Smooth muscle cell (in vitro differentiated cells): ENCODE measurements at regions not wholly inside any gene's neighbourhood (a gene's known extent, or its start where the extent isn't known, plus 50 kb on each side); places are given as distances from the start of the nearest gene placed in this dataset.

Experiments used
- DNase-seq: peaks from one replicate; lab custom pipeline; 2025; ENCODE audit not compliant: unreplicated experiment; lab: John Stamatoyannopoulos, UW
- H2AFZ ChIP-seq: fragments of 200-600 bp; sonication (generic); 2 replicates; pipeline ENCODE4 v1.6.0; 2016; ENCODE audit warnings: antibody characterized with exemption, low read depth, mild to moderate bottlenecking
- H3F3A ChIP-seq: fragments of 200-600 bp; sonication (generic); 2 replicates; pipeline ENCODE4 v1.6.0; 2017; ENCODE audit warnings: antibody characterized with exemption, low read depth
- H3K27ac ChIP-seq: fragments of 200-600 bp; sonication (generic); 2 replicates; pipeline ENCODE4 v1.5.1; 2016; ENCODE audit warnings: low read depth, mild to moderate bottlenecking
- H3K27me3 ChIP-seq: fragments of 200-600 bp; sonication (generic); 2 replicates; pipeline ENCODE4 v1.6.1; 2016; ENCODE audit warnings: low read depth, mild to moderate bottlenecking
- H3K36me3 ChIP-seq: fragments of 200-600 bp; sonication (generic); 2 replicates; pipeline ENCODE4 v1.5.1; 2016; ENCODE audit warnings: low read depth
- H3K4me1 ChIP-seq: fragments of 200-600 bp; sonication (generic); 2 replicates; pipeline ENCODE4 v1.5.1; 2016; ENCODE audit warnings: low read depth
- H3K4me2 ChIP-seq: fragments of 200-600 bp; sonication (generic); 2 replicates; pipeline ENCODE4 v1.6.0; 2016; ENCODE audit warnings: mild to moderate bottlenecking
- H3K4me3 ChIP-seq: fragments of 200-600 bp; sonication (generic); 2 replicates; pipeline ENCODE4 v1.5.1; 2016; ENCODE audit warnings: mild to moderate bottlenecking
- H3K79me2 ChIP-seq: fragments of 200-600 bp; sonication (generic); 2 replicates; pipeline ENCODE4 v1.6.0; 2016; ENCODE audit warnings: low read depth, mild to moderate bottlenecking
- H3K9ac ChIP-seq: fragments of 200-600 bp; sonication (generic); 2 replicates; pipeline ENCODE4 v1.6.0; 2016; ENCODE audit warnings: low read depth
- H3K9me3 ChIP-seq: fragments of 200-600 bp; sonication (generic); replicated peaks from 2 replicates; pipeline ENCODE4 v1.5.1; 2016; ENCODE audit warnings: low read depth
- H4K20me1 ChIP-seq: fragments of 200-600 bp; sonication (generic); 2 replicates; pipeline ENCODE4 v1.6.0; 2016; ENCODE audit warnings: low read depth
- WGBS: methylation state at CpG from one replicate; pipeline ENCODE4 v1.1.7; 2016; ENCODE audit warnings: low lambda C conversion rate; 5-methylcytosine and 5-hydroxymethylcytosine counted together
- TF ChIP-seq, protein P1 (sequence below): fragments of 200-600 bp; sonication (generic); IDR thresholded peaks from 2 replicates; pipeline ENCODE4 v1.5.1; 2017; ENCODE audit warnings: borderline replicate concordance, mild to moderate bottlenecking, antibody characterized with exemption; ENCODE audit not compliant: insufficient read depth, poor library complexity, severe bottlenecking

DNA sequence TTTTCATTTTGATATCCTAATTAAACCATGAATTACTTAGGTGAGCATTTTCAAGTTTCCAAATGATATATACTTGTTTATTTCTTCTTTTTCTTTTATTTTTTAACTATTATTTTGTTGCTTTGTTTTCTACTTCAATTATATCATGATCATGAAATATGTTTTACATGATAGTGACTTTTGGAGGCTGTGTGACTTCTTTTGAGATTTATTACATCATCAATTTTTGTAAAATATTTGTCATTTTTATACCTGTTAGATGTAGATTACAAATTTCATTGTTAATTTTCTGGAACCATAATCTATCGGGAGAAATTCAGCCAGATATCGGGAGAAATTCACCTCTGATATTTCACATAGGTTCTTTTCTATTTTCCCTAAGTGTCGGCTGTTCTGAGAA is 228.6 kb downstream of the RAD51AP2 start:
- H3K27me3 ChIP-seq: no peaks in the 10 kb centered on the region
- H4K20me1 ChIP-seq: no peaks in the 10 kb centered on the region
- no peak overlapping the region for H3K4me3 ChIP-seq
- H3K36me3 ChIP-seq: no peaks in the 10 kb centered on the region
- no peaks in the 10 kb centered on the region for H3K79me2 ChIP-seq
- H2AFZ ChIP-seq: no peak overlapping the region
- no peaks in the 10 kb centered on the region for H3F3A ChIP-seq
- no peak for DNase-seq
- WGBS: 76% methylated on average over 3 of the region's 3 CpGs
- no peak overlapping the region for H3K9ac ChIP-seq
- no peaks in the 10 kb centered on the region for H3K9me3 ChIP-seq
- H3K4me1 ChIP-seq: no peaks in the 10 kb centered on the region
- TF ChIP-seq, protein P1, sequence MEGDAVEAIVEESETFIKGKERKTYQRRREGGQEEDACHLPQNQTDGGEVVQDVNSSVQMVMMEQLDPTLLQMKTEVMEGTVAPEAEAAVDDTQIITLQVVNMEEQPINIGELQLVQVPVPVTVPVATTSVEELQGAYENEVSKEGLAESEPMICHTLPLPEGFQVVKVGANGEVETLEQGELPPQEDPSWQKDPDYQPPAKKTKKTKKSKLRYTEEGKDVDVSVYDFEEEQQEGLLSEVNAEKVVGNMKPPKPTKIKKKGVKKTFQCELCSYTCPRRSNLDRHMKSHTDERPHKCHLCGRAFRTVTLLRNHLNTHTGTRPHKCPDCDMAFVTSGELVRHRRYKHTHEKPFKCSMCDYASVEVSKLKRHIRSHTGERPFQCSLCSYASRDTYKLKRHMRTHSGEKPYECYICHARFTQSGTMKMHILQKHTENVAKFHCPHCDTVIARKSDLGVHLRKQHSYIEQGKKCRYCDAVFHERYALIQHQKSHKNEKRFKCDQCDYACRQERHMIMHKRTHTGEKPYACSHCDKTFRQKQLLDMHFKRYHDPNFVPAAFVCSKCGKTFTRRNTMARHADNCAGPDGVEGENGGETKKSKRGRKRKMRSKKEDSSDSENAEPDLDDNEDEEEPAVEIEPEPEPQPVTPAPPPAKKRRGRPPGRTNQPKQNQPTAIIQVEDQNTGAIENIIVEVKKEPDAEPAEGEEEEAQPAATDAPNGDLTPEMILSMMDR: no peak
- no peak overlapping the region for H3K27ac ChIP-seq
- H3K4me2 ChIP-seq: no peak overlapping the region

GRCh38 chr2:17287183-17287582 is 231.1 kb downstream of the RAD51AP2 start:
- no peaks in the 10 kb centered on the region for H4K20me1 ChIP-seq
- H3K9me3 ChIP-seq: no peaks in the 10 kb centered on the region
- H3K36me3 ChIP-seq: no peaks in the 10 kb centered on the region
- no peak overlapping the region for H3K4me2 ChIP-seq
- H2AFZ ChIP-seq: no peak overlapping the region
- H3K27ac ChIP-seq: no peak overlapping the region
- DNase-seq: no peak
- H3K27me3 ChIP-seq: no peaks in the 10 kb centered on the region
- H3K79me2 ChIP-seq: no peaks in the 10 kb centered on the region
- no peak overlapping the region for H3K9ac ChIP-seq
- TF ChIP-seq, protein P1: no peak
- H3K4me3 ChIP-seq: no peak overlapping the region
- 89% methylated on average over 1 of the region's 1 CpG for WGBS
- H3K4me1 ChIP-seq: no peaks in the 10 kb centered on the region
- H3F3A ChIP-seq: no peaks in the 10 kb centered on the region

DNA sequence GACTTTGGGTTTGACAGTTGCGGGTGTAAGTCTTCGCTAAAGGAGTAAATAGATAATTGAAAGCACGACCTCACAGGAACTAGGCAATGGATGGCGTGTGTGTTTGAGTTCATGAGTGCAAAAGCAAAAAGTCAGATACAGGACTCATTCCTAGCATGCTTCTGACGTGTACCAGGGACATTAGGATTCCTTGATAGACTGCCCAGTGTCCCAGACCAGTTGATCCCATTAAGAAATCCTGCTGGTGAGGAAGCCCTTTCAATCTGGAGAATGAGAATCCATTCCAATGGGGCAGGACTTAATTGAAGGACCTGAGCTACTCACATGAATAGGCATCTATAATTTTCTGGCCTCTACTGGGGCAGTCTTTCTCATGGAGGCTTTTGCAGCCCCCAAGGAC is 235.4 kb downstream of the RAD51AP2 start:
- Histone ChIP-seq H3K4me1 (no peaks in the 10 kb centered on the region), H3K9me3 (no peaks in the 10 kb centered on the region), H3K36me3 (no peaks in the 10 kb centered on the region), H4K20me1 (no peaks in the 10 kb centered on the region), H3K27me3 (no peaks in the 10 kb centered on the region), H3K27ac (no peak overlapping the region), H3K9ac (no peak overlapping the region), H3K4me3 (no peak overlapping the region), H3K79me2 (no peaks in the 10 kb centered on the region), H2AFZ (no peak overlapping the region), H3K4me2 (no peak overlapping the region), H3F3A (no peaks in the 10 kb centered on the region)
- 91% methylated on average over 5 of the region's 5 CpGs for WGBS
- no peak for DNase-seq
- TF ChIP-seq, protein P1: no peak

- Histone ChIP-seq H3K79me2 (no peaks in the 10 kb centered on the region), H3K9ac (no peak overlapping the region), H2AFZ (no peak overlapping the region), H3F3A (no peaks in the 10 kb centered on the region), H3K4me1 (no peaks in the 10 kb centered on the region), H3K36me3 (no peaks in the 10 kb centered on the region), H4K20me1 (no peaks in the 10 kb centered on the region), H3K27ac (no peak overlapping the region), H3K27me3 (no peaks in the 10 kb centered on the region), H3K4me2 (no peak overlapping the region), H3K4me3 (no peak overlapping the region), H3K9me3 (no peaks in the 10 kb centered on the region)
- WGBS: 95% methylated on average over 1 of the region's 1 CpG
- TF ChIP-seq, protein P1: no peak
- no peak for DNase-seq
Measured at GRCh38 chr2:17282245-17282644, 236.0 kb downstream of the RAD51AP2 start.
